Ascending aorta (tissue), 2 donors: ENCODE measurements at regions not wholly inside any gene's neighbourhood (a gene's known extent, or its start where the extent isn't known, plus 50 kb on each side); places are given as distances from the start of the nearest gene placed in this dataset.

ENCODE experiments used
- DNase-seq, 2 donors: peaks; one replicate each; pipeline ENCODE4 v3.0.0-alpha.2; 2019; ENCODE audit warnings: low spot score in 2 of 2
- H3K27ac ChIP-seq, 2 donors: fragments of 200-600 bp; sonication (generic); one replicate each; pipeline ENCODE4 v1.5.1; 2016 to 2017; ENCODE audit warnings: mild to moderate bottlenecking in 1 of 2
- H3K27me3 ChIP-seq: fragments of 200-600 bp; sonication (generic); one replicate; pipeline ENCODE4 v1.5.1; 2017
- H3K36me3 ChIP-seq, 2 donors: fragments of 200-600 bp; sonication (generic); one replicate each; pipeline ENCODE4 v1.5.1; 2016
- H3K4me1 ChIP-seq, 2 donors: fragments of 200-600 bp; sonication (generic); one replicate each; pipeline ENCODE4 v1.5.1; 2016 to 2017; ENCODE audit warnings: mild to moderate bottlenecking in 1 of 2
- H3K4me3 ChIP-seq, 2 donors: fragments of 200-600 bp; sonication (generic); one replicate each; pipeline ENCODE4 v1.5.1; 2016 to 2017; ENCODE audit warnings: mild to moderate bottlenecking in 1 of 2
- H3K9me3 ChIP-seq, 2 donors: fragments of 200-600 bp; sonication (generic); one replicate each; pipeline ENCODE4 v1.5.1; 2016
- intact Hi-C: fragments of 100-400 bp; cut with DNase I; formaldehyde crosslinking; loops from one replicate; pipeline ENCODE4 v1.15.1; 2023
- TF ChIP-seq, protein P1 (sequence below), 3 experiments: fragments of 200-600 bp in 2 of 3; fragments of 450-650 bp in 1 of 3; sonication (generic) in 2 of 3; IDR thresholded peaks; one replicate each; pipeline ENCODE4 v1.5.1; 2016 to 2019; ENCODE audit warnings: antibody characterized with exemption in 3 of 3, mild to moderate bottlenecking in 1 of 3, moderate library complexity in 1 of 3

DNA sequence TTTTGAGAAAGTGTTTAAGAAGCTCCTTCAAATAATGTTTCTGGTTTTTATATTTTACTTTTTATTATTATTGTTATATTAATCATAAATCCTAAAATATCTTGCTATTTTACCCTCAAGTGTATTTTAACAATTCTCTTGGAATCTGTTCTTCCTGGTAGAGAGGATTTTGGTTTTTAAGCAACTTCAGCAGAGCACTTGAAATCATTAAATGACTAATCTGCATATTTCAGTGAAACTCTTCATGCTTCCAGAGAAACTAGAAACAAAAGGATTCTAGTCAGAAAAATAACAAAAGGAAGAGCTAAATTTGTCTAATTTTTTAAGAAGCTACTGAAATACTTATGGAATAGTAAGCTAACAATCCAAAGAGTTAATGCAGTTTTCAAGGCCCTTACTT, 1057.3 kb downstream of the TLE1 start:
- Histone ChIP-seq H3K9me3 (peaks cover 0 to 15% of the 10 kb centered on the region in 2 donors), H3K27me3 (no peaks in the 10 kb centered on the region), H3K36me3 (no peaks in the 10 kb centered on the region), H3K4me1 (no peaks in the 10 kb centered on the region), H3K27ac (no peak overlapping the region), H3K4me3 (no peak overlapping the region)
- TF ChIP-seq, protein P1, sequence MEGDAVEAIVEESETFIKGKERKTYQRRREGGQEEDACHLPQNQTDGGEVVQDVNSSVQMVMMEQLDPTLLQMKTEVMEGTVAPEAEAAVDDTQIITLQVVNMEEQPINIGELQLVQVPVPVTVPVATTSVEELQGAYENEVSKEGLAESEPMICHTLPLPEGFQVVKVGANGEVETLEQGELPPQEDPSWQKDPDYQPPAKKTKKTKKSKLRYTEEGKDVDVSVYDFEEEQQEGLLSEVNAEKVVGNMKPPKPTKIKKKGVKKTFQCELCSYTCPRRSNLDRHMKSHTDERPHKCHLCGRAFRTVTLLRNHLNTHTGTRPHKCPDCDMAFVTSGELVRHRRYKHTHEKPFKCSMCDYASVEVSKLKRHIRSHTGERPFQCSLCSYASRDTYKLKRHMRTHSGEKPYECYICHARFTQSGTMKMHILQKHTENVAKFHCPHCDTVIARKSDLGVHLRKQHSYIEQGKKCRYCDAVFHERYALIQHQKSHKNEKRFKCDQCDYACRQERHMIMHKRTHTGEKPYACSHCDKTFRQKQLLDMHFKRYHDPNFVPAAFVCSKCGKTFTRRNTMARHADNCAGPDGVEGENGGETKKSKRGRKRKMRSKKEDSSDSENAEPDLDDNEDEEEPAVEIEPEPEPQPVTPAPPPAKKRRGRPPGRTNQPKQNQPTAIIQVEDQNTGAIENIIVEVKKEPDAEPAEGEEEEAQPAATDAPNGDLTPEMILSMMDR (IDR thresholded peaks at IDR 0.05) = no peak
- intact Hi-C loops = no loop called here
- no peak for DNase-seq

DNA sequence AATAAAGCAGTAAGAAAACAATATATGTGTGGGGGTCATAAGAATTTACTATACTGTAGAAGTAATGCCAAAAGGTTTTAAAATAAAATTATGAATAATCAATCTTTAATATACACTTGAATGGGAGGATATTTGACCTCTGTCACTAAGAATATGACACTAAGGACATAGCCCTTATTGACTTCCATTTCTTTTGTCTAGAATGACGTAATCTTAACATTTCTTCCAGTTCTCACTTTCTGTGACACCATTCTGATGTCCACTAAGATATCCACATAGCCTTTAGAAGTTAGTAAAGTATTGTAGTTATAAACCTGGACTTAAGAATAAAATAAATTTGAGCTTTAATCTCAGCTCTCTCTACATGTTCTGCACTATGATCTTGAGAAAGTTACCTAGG, 1050.7 kb downstream of the TLE4 start:
- intact Hi-C loops = no loop called here
- no peaks in the 10 kb centered on the region for H3K36me3 ChIP-seq
- no peak overlapping the region for H3K4me3 ChIP-seq
- no peaks in the 10 kb centered on the region for H3K9me3 ChIP-seq
- H3K27me3 ChIP-seq = no peaks in the 10 kb centered on the region
- H3K27ac ChIP-seq = no peak overlapping the region
- TF ChIP-seq, protein P1 (IDR thresholded peaks at IDR 0.05) = no peak
- no peaks in the 10 kb centered on the region for H3K4me1 ChIP-seq
- no peak for DNase-seq

DNA sequence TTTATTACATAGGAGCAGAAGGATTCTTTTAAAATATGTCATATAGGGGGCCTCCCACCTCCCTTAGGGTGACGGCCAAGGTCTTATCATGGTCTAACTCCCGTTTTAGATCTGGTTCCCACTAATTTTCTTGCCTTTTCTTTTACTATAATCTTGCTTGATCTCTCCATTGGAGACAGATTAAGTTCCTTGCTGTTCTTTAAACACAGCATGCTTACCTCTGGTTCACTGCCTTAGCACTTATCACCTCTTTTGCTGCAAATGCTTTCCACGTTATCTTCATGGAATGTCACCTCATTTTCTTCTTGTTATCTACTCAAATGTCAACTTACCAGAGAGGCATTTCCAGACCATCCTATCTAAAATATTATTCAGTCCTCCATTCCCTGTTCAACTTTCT, 1047.6 kb downstream of the TLE4 start:
- H3K9me3 ChIP-seq = no peaks in the 10 kb centered on the region
- H3K27ac ChIP-seq = no peak overlapping the region
- DNase-seq = no peak
- intact Hi-C loops = no loop called here
- no peaks in the 10 kb centered on the region for H3K27me3 ChIP-seq
- H3K4me1 ChIP-seq = no peaks in the 10 kb centered on the region
- TF ChIP-seq, protein P1 (IDR thresholded peaks at IDR 0.05) = no peak
- H3K36me3 ChIP-seq = no peaks in the 10 kb centered on the region
- H3K4me3 ChIP-seq = no peak overlapping the region

DNA sequence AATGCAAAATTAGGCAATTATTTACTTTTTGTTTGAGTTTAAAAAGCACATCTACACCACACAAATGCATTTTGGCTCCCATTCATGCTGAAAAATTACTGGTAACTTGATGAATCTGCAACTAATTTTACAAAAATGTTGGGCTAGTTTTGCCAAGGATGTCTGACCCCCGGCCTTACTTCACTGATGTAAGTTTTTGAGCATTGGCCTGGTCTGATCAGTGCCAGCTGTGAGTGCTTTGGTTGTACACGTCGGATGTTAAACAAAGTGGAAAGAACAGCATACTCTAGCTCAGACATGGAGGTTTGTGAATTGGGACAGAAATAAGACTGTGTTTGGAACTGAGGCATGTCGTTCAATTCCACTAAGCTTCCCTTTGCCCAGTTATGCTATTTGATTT, 1044.2 kb downstream of the TLE4 start:
- H3K4me1 ChIP-seq = no peaks in the 10 kb centered on the region
- no peak overlapping the region for H3K4me3 ChIP-seq
- H3K36me3 ChIP-seq = no peaks in the 10 kb centered on the region
- TF ChIP-seq, protein P1 (IDR thresholded peaks at IDR 0.05) = no peak
- H3K27ac ChIP-seq = no peak overlapping the region
- no peaks in the 10 kb centered on the region for H3K27me3 ChIP-seq
- no peaks in the 10 kb centered on the region for H3K9me3 ChIP-seq
- intact Hi-C loops = no loop called here
- DNase-seq = no peak

DNA sequence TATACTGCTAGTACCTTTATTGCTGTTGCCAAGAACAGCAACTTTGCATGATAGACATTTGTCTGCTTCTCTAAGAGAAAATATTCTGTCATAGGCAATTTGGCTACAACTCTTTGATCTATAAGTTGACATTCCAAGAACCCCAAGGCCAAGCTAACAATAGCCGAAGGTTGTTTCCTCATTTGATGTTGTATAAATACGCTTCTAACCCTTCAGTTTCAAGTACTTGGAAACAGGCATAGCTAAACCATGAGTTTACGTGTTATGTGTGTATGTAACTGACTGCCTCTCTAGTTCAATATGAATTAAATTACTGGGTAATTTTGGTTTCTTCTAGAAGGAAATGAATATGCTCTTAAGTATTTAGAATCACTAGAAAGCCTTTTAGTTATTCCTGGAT, 1034.0 kb downstream of the TLE4 start:
- Histone ChIP-seq H3K4me3 (no peak overlapping the region), H3K36me3 (no peaks in the 10 kb centered on the region), H3K4me1 (no peaks in the 10 kb centered on the region), H3K27ac (no peak overlapping the region), H3K27me3 (no peaks in the 10 kb centered on the region), H3K9me3 (no peaks in the 10 kb centered on the region)
- intact Hi-C loops = no loop called here
- TF ChIP-seq, protein P1 (IDR thresholded peaks at IDR 0.05) = no peak
- no peak for DNase-seq

DNA sequence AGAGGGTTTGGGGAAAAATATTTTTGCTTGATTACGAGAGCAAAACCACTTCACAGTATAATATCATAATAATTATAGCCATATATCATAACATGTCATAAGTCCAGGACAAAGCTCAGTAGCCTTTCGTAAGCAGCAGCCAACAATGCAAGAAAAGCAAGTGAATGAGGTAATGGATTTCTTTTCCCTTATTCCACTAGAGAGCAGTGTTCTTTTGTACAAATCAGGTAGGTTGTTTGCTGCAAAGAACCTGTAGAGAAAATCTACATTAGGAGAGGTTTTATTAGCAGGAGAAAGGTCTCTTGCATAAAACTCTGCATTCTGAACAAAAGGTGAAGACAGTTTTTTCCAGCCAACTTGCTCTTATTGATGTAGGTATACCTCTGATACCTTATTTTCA, 1033.4 kb downstream of the TLE4 start:
- H3K9me3 ChIP-seq = no peaks in the 10 kb centered on the region
- no peaks in the 10 kb centered on the region for H3K27me3 ChIP-seq
- no peak overlapping the region for H3K4me3 ChIP-seq
- H3K4me1 ChIP-seq = no peaks in the 10 kb centered on the region
- H3K36me3 ChIP-seq = no peaks in the 10 kb centered on the region
- intact Hi-C loops = no loop called here
- TF ChIP-seq, protein P1 (IDR thresholded peaks at IDR 0.05) = peak in 2 of 3 experiments; percentile 33 to 45
- no peak overlapping the region for H3K27ac ChIP-seq
- no peak for DNase-seq
